ENCODE measurements at regions not wholly inside any gene's neighbourhood (a gene's known extent, or its start where the extent isn't known, plus 50 kb on each side); places are given as distances from the start of the nearest gene placed in this dataset.

- Histone ChIP-seq H3K36me3 (ENCODE audit: insufficient read depth, low read depth, low read length) (no peaks in the 10 kb centered on the region), H3K4me3 (ENCODE audit: low read length) (no peak overlapping the region), H3K9ac (ENCODE audit: low read depth, low read length) (no peak overlapping the region), H3K4me1 (ENCODE audit: insufficient read depth, low read length) (no peaks in the 10 kb centered on the region), H3K27me3 (ENCODE audit: insufficient read depth, low read length) (no peaks in the 10 kb centered on the region), H3K9me3 (ENCODE audit: insufficient read depth, low read depth, low read length) (no peaks in the 10 kb centered on the region), H3K27ac (ENCODE audit: low read length) (no peak overlapping the region)
Observed at GRCh38 chr14:48914921-48915320, 671.3 kb downstream of the RPS29 start.

GRCh38 chr14:48914382-48914781, 671.8 kb downstream of the RPS29 start:
- H3K27ac ChIP-seq (ENCODE audit: low read length), result no peak overlapping the region
- no peaks in the 10 kb centered on the region for H3K36me3 ChIP-seq (ENCODE audit: insufficient read depth, low read depth, low read length)
- H3K9me3 ChIP-seq (ENCODE audit: insufficient read depth, low read depth, low read length), result no peaks in the 10 kb centered on the region
- no peaks in the 10 kb centered on the region for H3K27me3 ChIP-seq (ENCODE audit: insufficient read depth, low read length)
- H3K4me3 ChIP-seq (ENCODE audit: low read length), result no peak overlapping the region
- no peaks in the 10 kb centered on the region for H3K4me1 ChIP-seq (ENCODE audit: insufficient read depth, low read length)
- H3K9ac ChIP-seq (ENCODE audit: low read depth, low read length), result no peak overlapping the region

GRCh38 chr14:48900565-48900964, 685.6 kb downstream of the RPS29 start:
- Histone ChIP-seq H3K36me3 (ENCODE audit: insufficient read depth, low read depth, low read length) (no peaks in the 10 kb centered on the region), H3K4me1 (ENCODE audit: insufficient read depth, low read length) (peaks cover 10% of the 10 kb centered on the region; the same call in 1 of the 2 replicates), H3K27ac (ENCODE audit: low read length) (no peak overlapping the region), H3K27me3 (ENCODE audit: insufficient read depth, low read length) (no peaks in the 10 kb centered on the region), H3K9me3 (ENCODE audit: insufficient read depth, low read depth, low read length) (no peaks in the 10 kb centered on the region), H3K4me3 (ENCODE audit: low read length) (no peak overlapping the region), H3K9ac (ENCODE audit: low read depth, low read length) (no peak overlapping the region)

DNA sequence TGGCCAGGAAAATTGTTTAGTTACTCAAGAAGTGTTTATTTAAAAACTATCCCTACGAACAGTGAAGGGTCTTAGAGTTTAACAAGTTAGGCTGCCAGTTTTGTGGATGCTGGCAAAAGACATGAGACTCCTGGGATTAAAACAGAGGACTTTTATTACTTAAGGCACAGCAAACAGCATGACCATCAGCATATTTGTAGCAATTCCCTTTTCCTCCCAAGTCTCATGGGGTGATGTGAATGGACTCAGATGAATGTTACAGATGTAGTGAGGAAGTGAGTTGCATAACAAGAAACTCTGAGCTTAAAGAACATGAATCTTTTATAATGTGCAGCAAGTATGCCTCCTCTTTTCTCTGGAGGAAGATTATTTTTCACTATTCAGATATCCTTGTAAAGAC, 695.8 kb downstream of the RPS29 start:
- H3K9ac ChIP-seq (ENCODE audit: low read depth, low read length), result no peak overlapping the region
- no peak overlapping the region for H3K4me3 ChIP-seq (ENCODE audit: low read length)
- H3K36me3 ChIP-seq (ENCODE audit: insufficient read depth, low read depth, low read length), result no peaks in the 10 kb centered on the region
- H3K27me3 ChIP-seq (ENCODE audit: insufficient read depth, low read length), result no peaks in the 10 kb centered on the region
- H3K9me3 ChIP-seq (ENCODE audit: insufficient read depth, low read depth, low read length), result no peaks in the 10 kb centered on the region
- peaks cover 13% of the 10 kb centered on the region; the same call in 1 of the 2 replicates for H3K4me1 ChIP-seq (ENCODE audit: insufficient read depth, low read length)
- H3K27ac ChIP-seq (ENCODE audit: low read length), result no peak overlapping the region

DNA sequence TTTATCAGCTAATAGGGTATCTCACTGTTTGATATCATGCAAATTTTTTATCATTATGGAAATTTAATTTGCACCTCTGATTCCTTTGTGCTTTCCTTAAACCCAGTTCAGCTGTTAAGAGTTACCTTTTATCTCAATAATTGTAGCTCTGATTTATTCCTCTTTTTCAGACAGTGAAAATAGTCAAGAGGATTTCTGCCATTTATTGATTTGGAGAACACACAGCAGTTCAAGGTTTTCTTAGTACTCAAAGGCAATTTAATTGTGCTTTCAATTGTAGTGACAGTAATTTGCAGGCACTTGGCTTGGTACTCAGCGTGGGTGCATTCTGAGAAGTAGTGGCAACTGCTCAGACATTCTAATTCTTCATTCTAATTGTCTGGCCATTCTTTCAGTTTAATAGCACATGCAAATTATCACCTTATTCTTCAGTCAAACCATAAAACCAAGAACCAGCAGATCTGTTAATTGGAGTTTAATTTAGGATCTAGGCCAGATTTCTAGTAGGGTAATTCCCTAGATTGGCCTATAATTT, 709.3 kb downstream of the RPS29 start:
- no peak overlapping the region for H3K9ac ChIP-seq (ENCODE audit: low read depth, low read length)
- H3K27me3 ChIP-seq (ENCODE audit: insufficient read depth, low read length), result no peaks in the 10 kb centered on the region
- H3K27ac ChIP-seq (ENCODE audit: low read length), result no peak overlapping the region
- no peaks in the 10 kb centered on the region for H3K36me3 ChIP-seq (ENCODE audit: insufficient read depth, low read depth, low read length)
- no peaks in the 10 kb centered on the region for H3K4me1 ChIP-seq (ENCODE audit: insufficient read depth, low read length)
- H3K4me3 ChIP-seq (ENCODE audit: low read length), result no peak overlapping the region
- no peaks in the 10 kb centered on the region for H3K9me3 ChIP-seq (ENCODE audit: insufficient read depth, low read depth, low read length)

DNA sequence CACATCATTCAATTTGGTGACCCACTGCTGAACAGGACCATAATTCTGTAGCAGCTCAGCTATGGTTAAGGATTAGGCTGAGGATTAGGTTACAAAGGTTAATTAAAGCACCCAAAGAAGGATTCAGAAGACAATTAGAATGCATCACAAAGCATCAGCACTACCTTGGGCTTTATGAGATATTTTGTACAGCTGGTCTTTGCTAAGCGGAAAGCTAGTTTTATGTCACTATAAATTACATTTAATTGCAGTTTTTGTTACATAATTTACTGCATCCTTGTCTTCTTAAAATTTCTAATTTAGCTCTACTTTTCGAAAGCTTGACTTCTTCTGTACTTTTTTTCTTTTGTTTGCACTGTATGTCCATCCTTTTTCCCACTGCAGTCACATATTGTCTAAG, 711.5 kb downstream of the RPS29 start:
- Histone ChIP-seq H3K9ac (ENCODE audit: low read depth, low read length) (no peak overlapping the region), H3K36me3 (ENCODE audit: insufficient read depth, low read depth, low read length) (no peaks in the 10 kb centered on the region)

DNA sequence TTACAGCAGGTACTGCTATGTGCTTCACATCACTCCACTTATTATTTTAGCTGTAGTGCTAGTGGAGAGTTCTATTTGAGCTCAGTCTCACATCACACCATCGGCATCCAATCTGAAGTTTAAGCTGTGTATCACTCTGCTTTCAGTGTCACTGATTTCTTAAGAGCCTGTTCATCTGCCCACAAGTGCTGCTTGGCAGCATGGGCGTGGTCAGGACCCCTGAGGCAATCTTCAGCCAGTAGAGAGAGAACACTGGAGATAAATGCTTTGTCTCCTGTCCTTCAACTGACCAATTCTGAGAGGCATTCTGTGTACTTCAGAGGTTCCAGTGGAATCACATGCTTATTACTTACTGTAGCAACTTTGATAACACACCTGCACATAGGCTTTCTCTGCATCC, 728.8 kb downstream of the RPS29 start:
- Histone ChIP-seq H3K27me3 (ENCODE audit: insufficient read depth, low read length) (no peaks in the 10 kb centered on the region), H3K27ac (ENCODE audit: low read length) (no peak overlapping the region), H3K9ac (ENCODE audit: low read depth, low read length) (no peak overlapping the region), H3K9me3 (ENCODE audit: insufficient read depth, low read depth, low read length) (no peaks in the 10 kb centered on the region), H3K36me3 (ENCODE audit: insufficient read depth, low read depth, low read length) (no peaks in the 10 kb centered on the region), H3K4me3 (ENCODE audit: low read length) (no peak overlapping the region), H3K4me1 (ENCODE audit: insufficient read depth, low read length) (no peaks in the 10 kb centered on the region)

More for the DNA sequence above, 711.5 kb downstream of the RPS29 start:
- no peak overlapping the region for H3K4me3 ChIP-seq (ENCODE audit: low read length)
- no peaks in the 10 kb centered on the region for H3K27me3 ChIP-seq (ENCODE audit: insufficient read depth, low read length)
- no peaks in the 10 kb centered on the region for H3K4me1 ChIP-seq (ENCODE audit: insufficient read depth, low read length)
- no peaks in the 10 kb centered on the region for H3K9me3 ChIP-seq (ENCODE audit: insufficient read depth, low read depth, low read length)
- H3K27ac ChIP-seq (ENCODE audit: low read length), result no peak overlapping the region

GRCh38 chr14:48853159-48853558, 733.0 kb downstream of the RPS29 start:
- Histone ChIP-seq H3K36me3 (ENCODE audit: insufficient read depth, low read depth, low read length) (no peaks in the 10 kb centered on the region), H3K9me3 (ENCODE audit: insufficient read depth, low read depth, low read length) (no peaks in the 10 kb centered on the region), H3K4me3 (ENCODE audit: low read length) (no peak overlapping the region), H3K27ac (ENCODE audit: low read length) (no peak overlapping the region), H3K4me1 (ENCODE audit: insufficient read depth, low read length) (no peaks in the 10 kb centered on the region), H3K9ac (ENCODE audit: low read depth, low read length) (no peak overlapping the region), H3K27me3 (ENCODE audit: insufficient read depth, low read length) (no peaks in the 10 kb centered on the region)

DNA sequence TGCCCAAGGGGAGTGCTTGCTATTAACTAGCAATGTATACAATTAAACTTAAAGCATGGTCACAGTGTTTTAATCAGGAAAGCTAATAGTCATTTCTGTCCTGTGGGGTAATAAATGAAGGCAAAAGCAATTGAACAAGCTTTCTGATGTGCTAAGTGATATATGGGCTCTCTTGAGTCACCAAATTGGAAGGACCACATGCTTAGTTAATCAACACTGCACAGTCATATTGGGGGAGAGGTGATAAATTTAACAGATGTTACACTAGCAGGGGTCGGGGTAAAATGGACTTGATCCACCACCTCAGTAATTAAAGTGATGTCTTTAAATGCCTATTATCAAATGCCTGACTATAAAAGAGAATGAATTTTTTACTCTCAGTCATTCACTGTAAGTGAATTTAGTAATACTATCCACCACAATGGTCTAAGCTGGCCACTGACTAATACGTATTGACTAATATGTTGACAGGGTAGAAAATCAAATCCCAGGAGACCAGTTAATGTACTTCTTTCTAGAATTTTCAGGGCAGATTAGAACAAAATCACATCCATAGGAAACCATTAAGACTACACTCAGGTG, 736.3 kb downstream of the RPS29 start:
- Histone ChIP-seq H3K27ac (ENCODE audit: low read length) (no peak overlapping the region), H3K36me3 (ENCODE audit: insufficient read depth, low read depth, low read length) (no peaks in the 10 kb centered on the region), H3K9ac (ENCODE audit: low read depth, low read length) (no peak overlapping the region), H3K9me3 (ENCODE audit: insufficient read depth, low read depth, low read length) (no peaks in the 10 kb centered on the region), H3K27me3 (ENCODE audit: insufficient read depth, low read length) (no peaks in the 10 kb centered on the region), H3K4me3 (ENCODE audit: low read length) (no peak overlapping the region), H3K4me1 (ENCODE audit: insufficient read depth, low read length) (peaks cover 5% of the 10 kb centered on the region; the same call in 1 of the 2 replicates)

GRCh38 chr14:48842785-48843184, 743.4 kb downstream of the RPS29 start:
- Histone ChIP-seq H3K4me1 (ENCODE audit: insufficient read depth, low read length) (peaks cover 5% of the 10 kb centered on the region; the same call in 1 of the 2 replicates), H3K9ac (ENCODE audit: low read depth, low read length) (no peak overlapping the region), H3K36me3 (ENCODE audit: insufficient read depth, low read depth, low read length) (no peaks in the 10 kb centered on the region), H3K27me3 (ENCODE audit: insufficient read depth, low read length) (no peaks in the 10 kb centered on the region), H3K27ac (ENCODE audit: low read length) (no peak overlapping the region), H3K4me3 (ENCODE audit: low read length) (no peak overlapping the region), H3K9me3 (ENCODE audit: insufficient read depth, low read depth, low read length) (no peaks in the 10 kb centered on the region)

- no peaks in the 10 kb centered on the region for H3K9me3 ChIP-seq (ENCODE audit: insufficient read depth, low read depth, low read length)
- no peaks in the 10 kb centered on the region for H3K36me3 ChIP-seq (ENCODE audit: insufficient read depth, low read depth, low read length)
- no peaks in the 10 kb centered on the region for H3K4me1 ChIP-seq (ENCODE audit: insufficient read depth, low read length)
- no peaks in the 10 kb centered on the region for H3K27me3 ChIP-seq (ENCODE audit: insufficient read depth, low read length)
- no peak overlapping the region for H3K4me3 ChIP-seq (ENCODE audit: low read length)
- H3K9ac ChIP-seq (ENCODE audit: low read depth, low read length), result no peak overlapping the region
- H3K27ac ChIP-seq (ENCODE audit: low read length), result no peak overlapping the region
Observed at GRCh38 chr14:48826058-48826457, 760.1 kb downstream of the RPS29 start.

DNA sequence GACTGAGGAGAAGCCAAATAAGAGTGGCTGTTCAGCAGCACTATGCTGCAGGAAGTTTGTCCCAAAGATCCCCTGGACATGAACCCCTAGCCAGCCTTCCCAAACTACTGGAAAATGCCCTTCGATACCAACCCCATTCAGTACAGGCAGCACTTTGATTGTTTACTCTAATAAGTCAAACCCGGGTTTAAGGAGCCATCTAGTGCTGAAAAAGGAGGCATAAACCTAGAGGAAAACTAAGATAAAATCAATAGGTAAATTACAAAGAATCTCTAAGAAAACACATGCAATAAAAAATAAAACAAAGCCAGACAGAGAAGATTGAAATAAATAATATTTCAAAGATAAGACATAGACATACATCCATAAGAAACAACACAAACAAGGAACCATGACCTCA, 771.6 kb downstream of the RPS29 start:
- H3K36me3 ChIP-seq (ENCODE audit: insufficient read depth, low read depth, low read length), result no peaks in the 10 kb centered on the region
- H3K27me3 ChIP-seq (ENCODE audit: insufficient read depth, low read length), result peaks cover 8% of the 10 kb centered on the region
- H3K9me3 ChIP-seq (ENCODE audit: insufficient read depth, low read depth, low read length), result no peaks in the 10 kb centered on the region
- H3K4me1 ChIP-seq (ENCODE audit: insufficient read depth, low read length), result no peaks in the 10 kb centered on the region
- no peak overlapping the region for H3K9ac ChIP-seq (ENCODE audit: low read depth, low read length)
- no peak overlapping the region for H3K27ac ChIP-seq (ENCODE audit: low read length)
- H3K4me3 ChIP-seq (ENCODE audit: low read length), result no peak overlapping the region
